ENCODE measurements at regions not wholly inside any gene's neighbourhood (a gene's known extent, or its start where the extent isn't known, plus 50 kb on each side); places are given as distances from the start of the nearest gene placed in this dataset.

DNA sequence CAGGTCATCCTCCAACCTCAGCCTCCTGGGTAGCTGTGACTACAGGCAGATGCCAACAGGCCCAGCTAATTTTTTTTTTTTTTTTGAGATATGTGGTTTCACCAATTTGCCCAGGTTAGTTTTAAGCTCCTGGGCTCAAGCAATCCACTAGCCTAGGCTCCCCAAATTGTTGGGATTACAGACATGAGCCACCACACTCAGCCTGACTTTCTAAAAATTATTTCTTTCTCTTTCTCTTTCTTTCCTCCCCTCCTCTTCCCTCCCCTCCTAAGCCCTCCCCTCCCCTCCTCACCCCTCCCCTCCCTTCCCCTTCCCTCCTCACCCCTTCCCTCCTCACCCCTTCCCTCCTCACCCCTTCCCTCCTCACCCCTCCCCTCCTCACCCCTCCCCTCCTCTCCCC lies 127.3 kb downstream of the BTBD3 start:
- Histone ChIP-seq H3K4me1 (ENCODE audit: insufficient read depth, low read length) (no peaks in the 10 kb centered on the region), H3K14ac (ENCODE audit: insufficient read depth, low read length) (no peak overlapping the region), H3K4me2 (ENCODE audit: insufficient read depth, insufficient read length, low read length) (no peak overlapping the region), H2BK120ac (ENCODE audit: low read depth, low read length, poor library complexity, severe bottlenecking) (no peak overlapping the region), H3K79me2 (ENCODE audit: insufficient read depth, low read length) (no peaks in the 10 kb centered on the region), H4K20me1 (ENCODE audit: control insufficient read depth, insufficient read depth, insufficient read length) (no peaks in the 10 kb centered on the region), H2BK12ac (ENCODE audit: insufficient read length, low read depth, low read length) (no peak overlapping the region), H3K79me1 (ENCODE audit: insufficient read depth, low read depth, low read length, poor library complexity, severe bottlenecking) (no peaks in the 10 kb centered on the region), H2BK20ac (ENCODE audit: low read depth, low read length, poor library complexity, severe bottlenecking) (no peak overlapping the region), H3K23me2 (ENCODE audit: insufficient read length, low read depth, low read length, poor library complexity, severe bottlenecking) (no peaks in the 10 kb centered on the region), H3K9me3 (ENCODE audit: control insufficient read depth, low read depth, low read length) (no peaks in the 10 kb centered on the region), H4K91ac (ENCODE audit: insufficient read length, low read depth, low read length) (no peak overlapping the region), H3T11ph (ENCODE audit: low read length) (no peak overlapping the region), H4K5ac (ENCODE audit: insufficient read length, low read depth, low read length) (no peak overlapping the region), H3K23ac (ENCODE audit: insufficient read length, low read depth, low read length) (no peak overlapping the region), H3K56ac (ENCODE audit: insufficient read length, low read depth, low read length) (no peak overlapping the region), H2BK5ac (ENCODE audit: insufficient read length, low read length) (no peak overlapping the region), H3K27ac (ENCODE audit: insufficient read length, low read depth, low read length) (no peak overlapping the region), H2BK15ac (ENCODE audit: low read depth, low read length) (no peak overlapping the region), H2AK5ac (ENCODE audit: insufficient read length, low read length) (no peak overlapping the region), H4K8ac (replicated peaks; ENCODE audit: insufficient read length, low read depth, low read length) (no peak overlapping the region), H3K18ac (ENCODE audit: insufficient read length, low read depth, low read length) (no peak overlapping the region), H3K9ac (ENCODE audit: extremely low read depth, insufficient read length, low read length) (no peak overlapping the region), H2AFZ (ENCODE audit: low read length) (no peak overlapping the region), H3K4ac (ENCODE audit: low read depth, low read length) (no peak overlapping the region), H3K27me3 (ENCODE audit: insufficient read depth, low read length) (no peaks in the 10 kb centered on the region)
- Mint-ChIP-seq H3K9me3 (no peaks in the 10 kb centered on the region; a peak in 1 of 5 replicates), H3K27ac (no peak overlapping the region), H3K36me3 (ENCODE audit: insufficient read depth in 1 of 3, low read depth in 3 of 3) (no peaks in the 10 kb centered on the region), H3K4me1 (no peaks in the 10 kb centered on the region), H3K4me3 (no peak overlapping the region), H3K27me3 (ENCODE audit: low read depth) (no peaks in the 10 kb centered on the region; the same call in 1 of the 2 replicates)
- no peak for DNase-seq
- TF ChIP-seq, protein P1, sequence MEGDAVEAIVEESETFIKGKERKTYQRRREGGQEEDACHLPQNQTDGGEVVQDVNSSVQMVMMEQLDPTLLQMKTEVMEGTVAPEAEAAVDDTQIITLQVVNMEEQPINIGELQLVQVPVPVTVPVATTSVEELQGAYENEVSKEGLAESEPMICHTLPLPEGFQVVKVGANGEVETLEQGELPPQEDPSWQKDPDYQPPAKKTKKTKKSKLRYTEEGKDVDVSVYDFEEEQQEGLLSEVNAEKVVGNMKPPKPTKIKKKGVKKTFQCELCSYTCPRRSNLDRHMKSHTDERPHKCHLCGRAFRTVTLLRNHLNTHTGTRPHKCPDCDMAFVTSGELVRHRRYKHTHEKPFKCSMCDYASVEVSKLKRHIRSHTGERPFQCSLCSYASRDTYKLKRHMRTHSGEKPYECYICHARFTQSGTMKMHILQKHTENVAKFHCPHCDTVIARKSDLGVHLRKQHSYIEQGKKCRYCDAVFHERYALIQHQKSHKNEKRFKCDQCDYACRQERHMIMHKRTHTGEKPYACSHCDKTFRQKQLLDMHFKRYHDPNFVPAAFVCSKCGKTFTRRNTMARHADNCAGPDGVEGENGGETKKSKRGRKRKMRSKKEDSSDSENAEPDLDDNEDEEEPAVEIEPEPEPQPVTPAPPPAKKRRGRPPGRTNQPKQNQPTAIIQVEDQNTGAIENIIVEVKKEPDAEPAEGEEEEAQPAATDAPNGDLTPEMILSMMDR (conservative IDR thresholded peaks at IDR 0.05): no peak
